HG02981 (cell line): ENCODE measurements at regions not wholly inside any gene's neighbourhood (a gene's known extent, or its start where the extent isn't known, plus 50 kb on each side); places are given as distances from the start of the nearest gene placed in this dataset.

Source experiments
- ATAC-seq: cut with Tn5 transposase; IDR thresholded peaks from one replicate; pipeline ENCODE4 v1.9.1; 2021; ENCODE audit warnings: mild to moderate bottlenecking, moderate library complexity; ENCODE audit not compliant: unreplicated experiment

- no peak for ATAC-seq
These were observed 92.5 kb downstream of the IRX2 start for GRCh38 chr5:2658881-2659470.

GRCh38 chr5:2658447-2658846, 93.0 kb downstream of the IRX2 start:
- ATAC-seq, result no peak

DNA sequence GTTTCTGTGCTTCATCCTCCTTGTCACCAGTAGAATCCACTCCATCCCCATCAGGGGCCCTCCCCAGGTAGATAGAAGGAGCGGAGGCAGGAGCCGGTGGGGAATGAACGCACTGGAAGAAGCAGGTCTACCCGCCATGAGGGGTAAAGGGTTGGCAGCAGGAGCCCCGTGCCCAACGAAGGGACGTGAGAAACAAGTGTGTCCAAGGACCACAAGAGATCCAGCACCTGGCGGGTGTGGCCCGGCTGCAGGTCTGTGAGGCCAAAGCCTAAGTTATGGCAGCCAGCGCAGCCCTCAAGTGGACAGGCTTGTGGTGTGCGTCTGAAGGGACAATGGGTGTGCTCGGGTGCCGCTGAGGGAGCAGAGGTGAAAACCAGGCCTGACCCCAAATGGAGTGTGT, 94.3 kb downstream of the IRX2 start:
- ATAC-seq, result no peak

DNA sequence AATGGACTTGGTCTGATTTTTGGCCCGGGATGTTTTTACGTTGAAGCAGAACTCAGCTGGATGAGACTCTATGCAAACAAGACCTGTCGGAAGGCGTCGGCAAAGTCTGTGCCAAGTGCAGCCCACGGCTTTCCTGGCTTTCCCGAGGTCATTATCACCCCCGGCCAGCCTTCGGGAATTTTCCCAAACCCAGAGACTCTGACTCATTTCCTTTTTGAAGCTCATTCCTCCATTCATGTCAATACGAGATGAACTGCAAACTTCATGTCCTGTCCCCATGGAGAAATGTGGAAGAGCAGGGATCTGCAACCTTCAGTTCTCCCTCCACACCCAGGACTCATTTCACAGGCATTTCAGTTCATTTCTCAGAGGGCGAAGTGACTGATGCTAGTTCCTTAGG, 95.3 kb downstream of the IRX2 start:
- ATAC-seq, result no peak

DNA sequence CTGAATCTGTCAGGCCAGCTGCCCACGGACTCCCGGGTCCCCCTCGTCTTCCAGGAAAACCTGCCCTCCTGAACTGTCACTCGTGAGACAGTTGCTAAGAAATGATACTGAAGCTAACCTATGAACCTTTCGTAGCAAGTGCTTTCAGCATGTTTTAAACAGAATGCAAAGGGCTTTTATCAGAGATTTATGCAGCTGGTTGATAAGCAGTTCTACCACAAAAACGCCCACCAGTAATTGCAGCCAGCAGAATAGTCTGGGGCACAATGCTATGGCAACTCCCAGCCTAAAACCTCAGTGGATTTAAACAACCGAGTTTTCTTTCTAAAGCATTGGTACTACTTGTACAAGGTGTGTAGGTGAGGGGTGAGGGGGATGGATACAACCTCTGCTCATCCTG, 97.5 kb downstream of the IRX2 start:
- ATAC-seq, result no peak

DNA sequence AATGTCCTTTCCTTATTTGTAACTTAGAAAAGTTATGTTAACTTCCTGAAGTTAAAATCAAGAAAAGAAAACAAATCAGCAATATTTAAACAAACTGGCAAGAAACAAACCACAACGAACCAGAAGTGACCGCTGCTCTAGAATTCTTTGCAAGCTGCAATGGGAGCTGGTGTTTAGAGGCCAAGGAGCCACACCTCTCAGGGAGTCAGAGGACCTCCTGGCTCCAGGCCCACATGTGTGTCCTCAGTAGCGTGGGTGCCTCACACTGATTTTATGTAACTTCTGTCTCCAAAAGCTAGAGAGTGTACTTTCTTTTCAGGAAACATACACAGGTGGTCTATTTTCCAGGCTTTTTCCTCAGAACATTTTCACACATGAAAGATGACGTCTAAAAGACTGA, 100.4 kb downstream of the IRX2 start:
- no peak for ATAC-seq

- no peak for ATAC-seq
These were observed 108.7 kb downstream of the IRX2 start for GRCh38 chr5:2642684-2643345.

GRCh38 chr5:2640717-2641116, 110.8 kb downstream of the IRX2 start:
- ATAC-seq, result no peak

GRCh38 chr5:2639425-2639824, 112.1 kb downstream of the IRX2 start:
- ATAC-seq, result no peak

DNA sequence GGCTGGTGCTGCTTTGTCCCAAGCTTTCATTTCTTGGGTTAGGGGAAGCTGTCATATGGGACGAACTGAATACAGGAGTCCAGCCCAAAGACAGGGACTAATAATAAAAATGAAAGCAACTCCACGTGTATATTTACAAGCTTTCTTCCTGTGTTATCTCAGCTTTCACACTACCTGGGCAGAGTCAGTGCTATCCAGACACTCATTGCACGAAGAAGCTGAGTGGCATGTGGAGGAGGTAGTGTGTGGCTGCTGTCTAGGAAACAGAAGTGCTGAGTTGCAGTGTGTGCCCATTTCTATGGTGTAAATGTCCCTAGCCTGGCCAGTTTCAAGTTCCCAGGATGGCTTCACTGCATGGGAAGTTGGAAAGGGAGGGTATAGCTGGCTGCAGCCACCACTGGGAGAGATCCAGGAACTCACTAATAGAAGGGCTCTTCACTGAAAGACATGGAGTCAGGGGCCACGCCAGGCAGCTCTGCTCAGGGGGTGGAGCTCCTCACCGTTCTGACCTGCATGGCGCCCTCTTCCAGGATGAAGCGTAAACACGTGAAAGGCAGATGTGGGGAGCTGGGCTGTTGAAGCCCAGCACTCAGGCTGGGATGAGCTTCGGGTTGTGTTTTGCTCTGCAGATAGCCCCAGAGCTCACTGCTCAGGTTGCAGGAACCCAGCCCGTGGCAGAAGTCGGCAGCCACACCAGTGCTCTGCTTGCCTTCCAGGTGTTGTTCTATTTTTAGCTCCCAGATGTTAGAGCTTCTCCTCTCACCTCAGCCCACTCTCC, 116.9 kb downstream of the IRX2 start:
- ATAC-seq, result no peak

- ATAC-seq, result no peak
These were observed 117.5 kb downstream of the IRX2 start for GRCh38 chr5:2633992-2634391.

DNA sequence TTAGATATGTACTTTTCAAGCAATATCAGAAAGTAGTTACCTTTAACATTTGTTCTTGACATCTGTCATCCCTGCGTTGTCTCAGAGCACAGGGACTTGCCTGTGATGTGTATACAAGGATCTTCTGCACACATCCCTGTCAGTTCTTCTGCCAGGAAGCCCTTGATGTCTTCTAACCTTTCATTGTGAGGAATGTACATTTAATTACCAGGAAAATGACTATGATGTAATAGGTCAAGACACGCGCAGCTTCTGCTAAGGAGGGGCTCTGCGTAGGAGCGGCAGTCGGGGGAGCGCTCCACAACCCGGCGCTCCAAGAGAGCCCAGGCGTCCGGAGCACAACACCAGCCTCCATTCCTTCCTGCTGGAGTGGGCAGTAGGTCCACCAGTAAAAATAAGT, 119.7 kb downstream of the IRX2 start:
- ATAC-seq, result no peak

DNA sequence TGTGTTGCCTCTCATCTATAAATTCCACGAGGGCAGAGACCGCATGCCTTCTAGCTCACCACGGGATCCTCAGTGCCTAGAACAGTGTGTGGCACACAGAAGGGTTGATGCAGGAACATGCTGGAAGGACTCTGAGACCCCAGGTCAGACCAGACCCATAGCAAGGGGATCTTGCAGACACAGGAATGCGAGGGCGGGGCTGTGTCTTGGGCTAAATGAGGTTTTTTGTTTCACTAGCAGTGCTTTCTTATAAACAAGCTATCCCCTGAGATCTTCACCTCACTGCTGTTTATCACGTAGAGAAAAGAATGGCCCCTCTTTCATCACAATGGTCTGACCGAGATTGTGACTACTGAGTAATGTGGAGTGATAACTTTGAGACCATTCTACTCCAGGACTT, 122.4 kb downstream of the IRX2 start:
- ATAC-seq, result no peak

GRCh38 chr5:2627867-2628266, 123.6 kb downstream of the IRX2 start:
- ATAC-seq, result no peak

DNA sequence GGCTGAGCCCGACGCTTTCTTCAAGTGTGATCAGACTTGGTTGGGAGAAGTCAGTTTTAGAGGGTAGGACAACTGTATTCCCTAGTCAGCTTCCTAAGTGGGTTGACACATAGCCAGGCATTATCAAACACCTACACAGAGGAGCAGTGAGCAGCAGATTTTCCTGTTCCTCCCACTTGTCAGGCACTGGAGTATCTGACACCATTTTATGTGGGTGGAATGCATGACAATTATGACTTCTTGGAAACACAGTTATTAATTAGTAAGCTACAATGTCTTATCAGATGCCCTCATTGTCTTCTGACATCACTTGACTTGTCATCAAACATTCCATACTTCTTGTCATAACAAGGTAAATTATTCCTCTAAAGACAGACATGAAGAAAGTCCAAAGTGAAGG, 124.9 kb downstream of the IRX2 start:
- no peak for ATAC-seq

DNA sequence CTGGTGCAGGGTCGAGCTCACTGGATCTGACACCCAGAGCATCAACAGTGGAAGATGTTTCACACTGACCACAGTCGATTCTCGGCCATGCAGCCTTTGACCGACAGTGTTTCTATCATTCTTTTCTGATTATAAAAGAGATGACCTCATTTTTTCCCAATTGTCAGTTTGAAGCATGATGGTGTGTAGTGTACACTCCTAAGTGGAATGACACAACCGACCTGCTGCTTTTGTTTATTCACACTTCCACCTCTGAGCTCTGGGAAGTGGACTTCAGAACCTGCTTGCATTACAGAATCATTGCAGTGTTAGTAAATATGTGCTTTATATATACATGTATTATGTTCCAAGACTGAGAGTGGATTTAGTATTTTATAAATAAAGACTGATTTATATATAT, 128.6 kb downstream of the IRX2 start:
- ATAC-seq, result no peak

- no peak for ATAC-seq
These were observed 129.8 kb downstream of the IRX2 start for GRCh38 chr5:2621631-2622030.

DNA sequence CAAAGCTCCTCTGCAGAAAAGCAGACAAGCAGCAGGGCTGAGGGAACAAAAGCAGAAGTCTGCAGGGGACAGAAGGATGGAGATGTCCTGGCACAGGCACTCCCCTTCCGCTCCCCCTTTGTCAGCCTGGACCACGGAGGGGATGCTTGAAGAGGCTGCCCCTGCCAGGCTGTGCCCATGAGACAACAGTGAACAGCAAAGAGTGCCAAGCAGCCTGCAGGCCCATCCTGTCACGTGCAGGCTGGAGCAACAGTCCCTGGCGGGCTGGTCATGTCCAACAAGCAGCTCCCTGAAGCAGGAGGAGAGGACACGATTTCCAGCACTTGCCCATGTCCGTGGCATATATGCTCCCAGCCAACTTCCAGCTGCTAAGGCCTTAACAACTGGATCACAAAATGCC, 132.3 kb downstream of the IRX2 start:
- ATAC-seq, result no peak

DNA sequence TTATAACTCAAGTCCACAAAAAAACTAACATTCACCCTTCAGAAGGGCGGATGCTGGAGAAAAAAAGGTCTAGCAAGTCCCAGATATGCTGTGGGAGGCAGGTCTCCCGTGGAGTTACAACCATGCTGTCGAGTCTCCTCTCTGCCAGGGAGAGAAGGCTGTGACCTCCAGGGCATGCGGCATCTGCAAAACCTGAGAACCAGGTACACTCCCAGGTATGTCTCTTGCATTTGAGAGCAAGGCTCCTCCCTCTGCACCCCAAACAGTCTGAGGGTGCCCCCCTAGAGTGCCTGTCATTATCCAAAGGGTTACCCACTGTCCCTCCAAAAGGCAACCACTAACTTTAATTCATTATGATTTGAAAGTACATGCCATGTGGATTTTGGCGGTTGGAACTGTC, 134.0 kb downstream of the IRX2 start:
- ATAC-seq, result no peak

- ATAC-seq, result no peak
These were observed 135.6 kb downstream of the IRX2 start for GRCh38 chr5:2615917-2616316.

DNA sequence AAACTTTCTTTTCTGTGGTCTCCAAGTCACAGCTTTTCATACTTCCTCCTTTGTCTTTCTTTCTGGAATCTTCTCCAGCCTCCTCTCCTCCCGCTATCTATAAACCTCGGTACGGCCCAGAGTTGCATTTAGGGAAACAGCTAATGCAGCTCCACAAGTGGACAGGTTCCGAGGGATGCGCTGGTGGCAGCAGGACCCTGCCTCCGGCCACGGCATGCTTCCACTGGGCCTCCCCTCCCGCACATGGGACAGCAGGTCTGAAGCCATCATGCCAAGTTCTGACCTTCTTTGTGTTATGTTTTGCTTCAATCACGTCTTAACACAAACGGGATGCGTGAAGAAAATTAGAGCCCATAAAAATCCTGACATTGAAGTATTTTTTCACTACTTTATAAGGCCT, 136.9 kb downstream of the IRX2 start:
- no peak for ATAC-seq

DNA sequence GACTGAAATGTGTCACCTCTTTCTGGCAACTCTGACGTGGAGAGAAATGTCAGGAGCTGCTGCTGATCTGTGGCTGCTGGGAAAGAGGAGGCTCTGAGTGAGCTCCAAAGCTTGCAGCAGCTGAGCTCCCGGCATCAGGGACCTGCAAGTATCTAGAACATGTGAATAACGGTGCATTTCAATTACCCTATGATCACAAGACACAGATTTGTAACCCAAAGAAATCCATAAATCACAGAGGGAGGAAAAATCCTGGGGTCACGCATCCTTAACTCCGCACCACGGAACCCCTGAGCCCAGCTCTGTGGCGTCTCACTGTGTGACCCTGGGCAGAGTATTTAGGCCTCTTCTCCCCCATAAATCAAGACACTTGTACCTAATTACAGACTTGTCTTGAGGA, 139.8 kb downstream of the IRX2 start:
- no peak for ATAC-seq
